Activated CD4-positive, alpha-beta T cell treated with anti-CD3 and anti-CD28 coated beads for 4 hours (primary cell): ENCODE measurements at regions not wholly inside any gene's neighbourhood (a gene's known extent, or its start where the extent isn't known, plus 50 kb on each side); places are given as distances from the start of the nearest gene placed in this dataset.

Experiments used
- DNase-seq, 2 donors: peaks; one replicate each; pipeline ENCODE4 v3.0.0-alpha.2; 2020

DNA sequence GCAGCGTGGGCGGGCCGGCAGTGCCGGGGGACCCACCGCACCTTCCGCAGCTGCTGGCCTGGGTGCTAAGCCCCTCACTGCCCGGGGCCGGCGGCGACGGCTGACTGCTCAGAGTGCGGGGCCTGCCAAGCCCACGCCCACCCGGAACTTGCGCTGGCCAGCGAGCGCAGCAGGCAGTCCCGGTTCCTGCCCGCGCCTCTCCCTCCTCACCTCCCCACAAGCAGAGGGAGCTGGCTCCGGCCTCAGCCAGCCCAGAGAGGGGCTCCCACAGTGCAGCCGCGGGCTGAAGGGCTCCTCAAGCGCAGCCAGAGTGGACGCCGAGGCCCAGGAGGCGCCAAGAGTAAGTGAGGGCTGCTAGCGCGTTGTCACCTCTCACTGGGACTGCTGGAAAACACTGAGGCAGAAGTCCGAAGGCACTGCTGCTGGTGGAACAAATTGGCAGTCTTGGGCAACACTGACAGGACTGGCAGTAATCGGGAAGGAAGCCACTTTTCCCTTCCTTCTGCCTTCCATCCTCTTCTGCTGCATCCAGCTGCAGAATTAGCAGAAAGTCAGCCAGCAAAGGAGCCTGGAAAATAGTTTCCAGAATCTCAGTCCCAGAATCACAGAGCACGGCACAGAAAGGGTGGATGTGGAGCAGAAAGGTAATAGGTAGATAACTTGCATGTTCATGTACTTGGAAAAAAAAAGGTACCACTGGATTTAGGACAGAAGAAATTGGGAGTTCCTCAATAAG lies 179.4 kb upstream of the FN1 start:
- DNase-seq = no peak

GRCh38 chr2:215614296-215614695 lies 178.4 kb upstream of the FN1 start:
- no peak for DNase-seq

- DNase-seq = no peak
Observed at GRCh38 chr2:215613888-215614287, 178.0 kb upstream of the FN1 start.

DNA sequence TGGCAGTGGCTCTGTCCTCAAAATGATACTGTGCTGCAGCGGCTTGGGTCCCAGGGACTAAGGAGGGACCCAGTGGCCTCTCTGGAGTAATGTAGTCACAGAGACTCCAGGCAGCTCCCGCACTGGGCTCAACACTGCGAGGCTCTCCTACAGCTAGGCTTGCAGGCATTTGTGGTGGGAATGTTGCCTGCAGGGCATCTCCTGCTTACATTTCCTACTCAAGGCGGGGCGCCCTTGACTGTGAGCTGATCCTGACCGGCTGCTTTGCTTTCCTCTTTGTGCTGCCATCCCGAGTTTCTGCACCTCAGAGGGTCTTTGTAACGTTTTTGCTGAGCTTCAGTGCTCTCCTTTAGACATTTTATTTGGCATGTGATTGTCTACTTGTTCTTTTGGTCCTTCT lies 177.4 kb upstream of the FN1 start:
- DNase-seq = no peak

DNA sequence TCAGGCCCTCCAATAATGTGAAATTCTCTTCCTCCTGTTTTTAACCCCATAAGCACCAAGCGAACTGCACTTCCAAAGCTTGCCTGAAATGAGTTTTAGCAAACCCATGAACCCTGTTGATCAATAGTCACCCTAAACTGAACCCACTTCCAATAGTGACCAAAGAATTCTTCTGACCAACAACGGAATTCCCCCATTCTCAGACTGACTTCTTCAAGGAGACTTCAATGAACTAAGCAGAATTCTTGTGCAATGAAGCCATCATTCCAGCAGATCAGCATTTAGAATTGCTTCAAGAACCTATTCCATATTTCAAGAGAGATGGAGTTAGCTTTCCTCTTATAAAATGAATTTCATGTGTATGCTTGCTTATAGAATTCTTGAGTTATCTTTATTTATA lies 176.9 kb upstream of the FN1 start:
- DNase-seq = no peak

GRCh38 chr2:215611609-215612386 lies 175.9 kb upstream of the FN1 start:
- no peak for DNase-seq

DNA sequence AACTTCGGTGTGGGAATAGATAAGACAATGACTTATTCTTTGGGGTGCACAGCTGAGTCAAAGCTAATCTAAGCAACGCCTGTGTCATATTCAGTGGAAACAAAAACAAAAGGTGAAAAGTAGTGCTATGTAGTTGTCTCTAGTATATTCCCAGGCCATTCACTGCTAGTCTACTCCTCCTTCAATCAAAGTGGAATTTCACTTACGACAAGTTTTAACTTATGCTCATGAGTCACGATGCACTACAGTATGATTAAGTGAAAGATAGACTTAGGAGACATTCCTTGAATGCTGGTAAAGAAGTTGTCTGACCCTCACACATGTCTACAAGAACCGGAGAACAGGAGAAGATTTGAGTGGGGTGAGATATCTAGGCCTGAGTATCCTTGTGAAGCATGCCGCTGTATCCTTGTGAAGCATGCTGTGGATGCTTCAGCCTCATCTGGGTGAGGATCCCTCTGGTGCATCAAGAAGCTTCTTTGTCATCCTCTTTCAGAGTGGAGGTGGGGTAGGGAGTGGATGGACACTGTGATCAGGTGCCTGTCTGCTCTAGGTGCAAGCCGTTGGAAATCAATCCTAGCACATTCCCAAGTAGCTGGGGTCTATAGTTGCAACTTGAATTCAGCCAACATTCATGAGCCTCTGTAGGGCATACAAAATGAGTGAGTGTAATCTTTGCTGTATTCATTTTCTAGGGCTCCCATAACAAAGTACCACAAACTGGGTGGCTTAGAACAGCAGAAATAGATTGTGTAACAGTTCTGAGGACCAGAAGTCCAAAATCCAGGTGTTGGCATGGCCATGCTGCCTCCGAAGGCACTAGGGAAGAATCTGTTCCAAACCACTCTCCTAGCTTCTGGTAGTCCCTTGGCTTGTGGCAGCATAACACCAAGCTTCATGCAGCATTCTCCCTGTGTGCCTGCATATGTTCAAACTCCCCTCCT lies 173.5 kb upstream of the FN1 start:
- no peak for DNase-seq

GRCh38 chr2:215607766-215608165 lies 171.9 kb upstream of the FN1 start:
- DNase-seq = no peak

GRCh38 chr2:215606219-215606618 lies 170.4 kb upstream of the FN1 start:
- DNase-seq = no peak

DNA sequence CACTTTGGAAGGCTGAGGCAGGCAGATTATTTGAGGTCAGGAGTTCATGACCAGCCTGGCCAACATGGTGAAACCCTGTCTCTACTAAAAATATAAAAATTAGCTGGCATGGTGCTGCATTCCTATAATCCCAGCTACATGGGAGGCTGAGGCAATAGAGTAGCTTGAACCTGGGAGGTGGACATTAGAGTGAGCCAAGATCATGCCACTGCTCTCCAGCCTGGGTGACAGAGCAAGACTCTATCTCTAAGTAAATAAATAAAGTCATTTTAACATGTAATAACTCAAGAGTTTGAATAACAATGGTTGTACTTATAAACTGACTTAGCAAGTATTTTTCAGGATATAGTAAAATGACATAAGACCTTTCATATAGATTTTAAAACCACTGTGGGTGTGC lies 169.3 kb upstream of the FN1 start:
- DNase-seq = no peak

- DNase-seq = no peak
Observed at GRCh38 chr2:215604606-215605005, 168.7 kb upstream of the FN1 start.

- no peak for DNase-seq
Observed at GRCh38 chr2:215603440-215603839, 167.6 kb upstream of the FN1 start.

GRCh38 chr2:215602997-215603396 lies 167.1 kb upstream of the FN1 start:
- DNase-seq = no peak

- DNase-seq = no peak
Observed at GRCh38 chr2:215601990-215602721, 166.3 kb upstream of the FN1 start.

DNA sequence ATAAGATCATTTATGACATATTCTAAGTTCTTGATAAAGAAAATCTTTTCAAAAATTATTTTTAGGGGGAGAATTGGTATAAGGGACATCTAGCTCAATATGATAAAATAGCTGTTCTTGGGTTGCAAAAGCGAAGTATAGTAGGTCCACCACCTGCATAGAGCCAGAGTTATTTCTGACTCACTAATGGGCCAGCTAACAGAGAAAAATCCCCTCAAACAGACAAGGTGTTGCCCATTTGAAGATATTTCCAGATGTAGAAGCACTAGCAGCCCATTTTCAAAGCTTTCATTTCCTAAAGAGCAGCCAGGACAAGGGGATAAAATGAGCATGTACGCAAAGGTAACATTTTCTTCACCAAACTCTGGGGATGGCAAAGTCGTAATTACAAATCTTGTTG lies 165.7 kb upstream of the FN1 start:
- no peak for DNase-seq

GRCh38 chr2:215598376-215598975 lies 162.6 kb upstream of the FN1 start:
- DNase-seq = no peak

- no peak for DNase-seq
Observed at GRCh38 chr2:215597577-215597976, 161.7 kb upstream of the FN1 start.

DNA sequence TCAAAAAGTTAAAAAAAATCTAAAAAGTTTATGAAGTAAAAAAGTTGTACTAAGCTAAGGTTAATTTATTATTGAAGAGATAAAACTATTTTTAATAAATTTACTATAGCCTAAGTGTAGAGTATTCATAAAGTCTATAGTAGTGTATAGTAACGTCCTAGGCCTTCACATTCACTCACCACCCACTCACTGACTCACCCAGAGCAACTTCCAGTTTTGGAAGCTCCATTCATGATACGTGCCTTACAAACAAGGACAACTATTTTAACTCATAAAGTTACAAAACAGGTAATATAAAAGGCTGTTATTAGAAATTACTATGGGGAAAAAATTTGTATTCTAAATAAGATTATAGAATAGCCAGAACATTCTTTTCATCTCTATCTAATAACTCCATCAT lies 158.9 kb upstream of the FN1 start:
- DNase-seq = no peak

GRCh38 chr2:215590010-215590745 lies 154.3 kb upstream of the FN1 start:
- DNase-seq = no peak

DNA sequence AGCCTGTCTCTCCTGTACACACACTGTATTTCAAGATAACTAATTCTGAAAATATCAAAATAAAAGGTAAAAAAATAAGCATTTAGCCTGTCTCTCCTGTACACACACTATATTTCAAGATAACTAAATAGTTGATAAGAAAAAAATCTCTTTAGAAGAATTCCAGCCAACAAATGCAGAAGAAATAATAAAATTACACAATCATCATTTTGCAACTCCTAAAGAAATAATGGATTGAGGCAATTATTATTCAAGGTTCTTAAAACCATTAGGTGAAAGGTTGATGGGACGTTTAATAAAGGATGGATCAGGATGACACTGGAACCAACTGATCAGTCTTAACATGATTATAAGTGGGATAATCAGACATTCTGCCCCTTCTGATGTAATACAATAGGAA lies 148.0 kb upstream of the FN1 start:
- DNase-seq = no peak

DNA sequence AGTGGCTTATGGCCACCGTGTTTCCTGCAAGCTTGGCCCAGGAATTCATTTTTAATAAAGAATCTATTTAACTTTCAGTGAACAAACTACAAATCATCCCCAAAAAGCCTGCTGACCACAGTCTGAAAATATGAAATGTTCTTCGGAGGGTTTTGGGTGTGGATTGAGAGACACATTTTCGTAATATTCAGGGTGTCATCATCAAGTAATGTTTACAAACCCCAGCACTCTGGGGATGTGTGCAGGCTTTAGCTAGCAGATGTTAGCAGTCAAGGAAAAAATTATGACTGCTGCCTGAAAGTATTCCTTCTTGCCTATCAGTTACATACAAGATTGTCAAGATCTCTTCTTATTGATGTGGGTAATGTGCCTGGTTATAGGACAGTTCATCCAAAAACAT lies 143.9 kb upstream of the FN1 start:
- no peak for DNase-seq

GRCh38 chr2:215577356-215577755 lies 141.5 kb upstream of the FN1 start:
- no peak for DNase-seq
